Right lobe of liver (tissue), 4 donors: ENCODE measurements at regions not wholly inside any gene's neighbourhood (a gene's known extent, or its start where the extent isn't known, plus 50 kb on each side); places are given as distances from the start of the nearest gene placed in this dataset.

Source experiments
- POLR2A ChIP-seq: fragments of 450-650 bp; IDR thresholded peaks from one replicate; pipeline ENCODE4 v1.6.1; 2017; ENCODE audit warnings: antibody characterized with exemption, mild to moderate bottlenecking
- TF ChIP-seq, protein P1 (sequence below), 4 donors: fragments of 200-600 bp in 3 of 4; fragments of 450-650 bp in 1 of 4; IDR thresholded peaks; one replicate each; pipeline versions ENCODE4 v1.5.1 to v1.8.0; 2016 to 2022; ENCODE audit warnings: antibody characterized with exemption in 4 of 4, mild to moderate bottlenecking in 2 of 4
- donor health status: DM: no; HTN: no; CAD: no.
- donor health status: DM: no; HTN: no; CAD: no.
- donor health status: DM: no; HTN: yes; CAD: no.

DNA sequence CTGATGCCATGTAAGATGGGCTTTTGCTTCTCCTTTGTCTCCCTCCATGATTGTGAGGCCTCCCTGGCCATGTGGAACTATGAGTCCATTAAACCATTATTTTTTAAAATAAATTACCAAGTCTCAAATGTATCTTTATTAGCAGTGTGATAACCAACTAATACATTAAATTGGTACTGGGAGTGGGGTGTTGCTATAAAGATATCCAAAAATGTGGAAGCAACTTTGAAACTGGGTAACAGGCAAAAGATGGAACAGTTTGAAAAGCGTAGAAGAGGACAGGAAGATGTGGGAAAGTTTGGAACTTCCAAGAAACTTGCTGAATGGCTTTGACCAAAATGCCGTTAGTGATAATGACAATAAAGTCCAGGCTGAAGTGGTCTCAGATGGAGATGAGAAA, 526.7 kb downstream of the SH3BGRL start:
- TF ChIP-seq POLR2A: no peak
- TF ChIP-seq, protein P1, sequence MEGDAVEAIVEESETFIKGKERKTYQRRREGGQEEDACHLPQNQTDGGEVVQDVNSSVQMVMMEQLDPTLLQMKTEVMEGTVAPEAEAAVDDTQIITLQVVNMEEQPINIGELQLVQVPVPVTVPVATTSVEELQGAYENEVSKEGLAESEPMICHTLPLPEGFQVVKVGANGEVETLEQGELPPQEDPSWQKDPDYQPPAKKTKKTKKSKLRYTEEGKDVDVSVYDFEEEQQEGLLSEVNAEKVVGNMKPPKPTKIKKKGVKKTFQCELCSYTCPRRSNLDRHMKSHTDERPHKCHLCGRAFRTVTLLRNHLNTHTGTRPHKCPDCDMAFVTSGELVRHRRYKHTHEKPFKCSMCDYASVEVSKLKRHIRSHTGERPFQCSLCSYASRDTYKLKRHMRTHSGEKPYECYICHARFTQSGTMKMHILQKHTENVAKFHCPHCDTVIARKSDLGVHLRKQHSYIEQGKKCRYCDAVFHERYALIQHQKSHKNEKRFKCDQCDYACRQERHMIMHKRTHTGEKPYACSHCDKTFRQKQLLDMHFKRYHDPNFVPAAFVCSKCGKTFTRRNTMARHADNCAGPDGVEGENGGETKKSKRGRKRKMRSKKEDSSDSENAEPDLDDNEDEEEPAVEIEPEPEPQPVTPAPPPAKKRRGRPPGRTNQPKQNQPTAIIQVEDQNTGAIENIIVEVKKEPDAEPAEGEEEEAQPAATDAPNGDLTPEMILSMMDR (IDR thresholded peaks at IDR 0.05): no peak
